HG02571 (cell line): ENCODE measurements at regions not wholly inside any gene's neighbourhood (a gene's known extent, or its start where the extent isn't known, plus 50 kb on each side); places are given as distances from the start of the nearest gene placed in this dataset.

Source experiments
- ATAC-seq: cut with Tn5 transposase; IDR thresholded peaks from one replicate; pipeline ENCODE4 v1.9.1; 2021; ENCODE audit warnings: mild to moderate bottlenecking, moderate library complexity; ENCODE audit not compliant: unreplicated experiment

DNA sequence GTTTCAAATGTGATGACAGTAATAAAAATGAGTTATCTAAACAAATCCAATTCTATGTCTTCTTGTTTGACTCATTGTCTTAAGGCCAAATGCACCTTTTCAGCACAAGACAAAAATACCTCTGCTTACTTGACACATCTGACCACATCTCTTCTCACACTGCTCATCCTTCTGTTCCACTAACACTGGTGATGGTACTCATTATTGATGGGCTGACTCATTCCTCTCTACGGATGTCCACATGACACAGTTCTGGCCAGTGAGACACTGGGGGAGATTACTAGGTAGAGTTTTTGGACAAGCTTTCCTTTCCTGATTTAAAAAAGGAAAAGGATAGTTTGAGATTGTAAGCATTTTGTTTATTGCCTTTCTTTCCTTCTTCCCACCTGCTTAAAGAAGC, 410.6 kb upstream of the THRB start:
- no peak for ATAC-seq

DNA sequence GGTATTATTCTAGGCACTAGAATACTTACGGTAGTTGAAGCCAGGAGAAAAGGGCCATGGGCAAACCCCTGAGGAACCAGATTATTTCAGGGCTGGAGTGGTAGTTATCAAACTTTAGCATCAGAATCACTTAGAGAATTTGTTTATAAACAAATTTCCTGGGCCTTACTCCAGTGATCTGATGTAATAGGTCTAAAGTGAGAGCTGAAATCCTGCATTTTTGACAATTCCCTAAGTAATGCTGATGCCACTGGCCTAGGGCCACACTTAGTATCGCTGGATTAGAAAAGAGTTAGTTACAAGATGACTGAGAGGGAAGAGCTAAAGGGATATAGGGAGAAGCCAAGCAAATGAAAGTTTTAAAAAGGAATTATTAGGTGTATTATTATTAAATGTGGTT, 412.5 kb upstream of the THRB start:
- no peak for ATAC-seq

DNA sequence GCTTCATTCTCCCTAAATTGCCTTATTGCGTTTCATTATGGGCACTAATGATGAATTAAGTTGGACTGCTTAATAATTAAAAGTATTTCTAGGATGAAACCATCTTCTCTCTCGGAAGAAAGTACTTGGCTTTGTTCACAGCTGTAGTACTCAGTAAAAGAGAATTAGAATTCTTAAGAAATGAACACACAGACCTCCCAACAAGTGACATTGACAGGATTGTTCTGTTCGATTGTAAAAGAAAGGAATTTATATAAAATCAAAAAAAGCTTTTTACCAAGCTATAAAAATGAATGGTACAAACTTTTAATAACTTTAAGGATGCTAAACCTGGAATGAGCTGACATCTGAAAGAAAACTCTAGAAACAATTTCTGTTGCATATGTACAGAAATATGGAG, 416.4 kb upstream of the THRB start:
- ATAC-seq: no peak

DNA sequence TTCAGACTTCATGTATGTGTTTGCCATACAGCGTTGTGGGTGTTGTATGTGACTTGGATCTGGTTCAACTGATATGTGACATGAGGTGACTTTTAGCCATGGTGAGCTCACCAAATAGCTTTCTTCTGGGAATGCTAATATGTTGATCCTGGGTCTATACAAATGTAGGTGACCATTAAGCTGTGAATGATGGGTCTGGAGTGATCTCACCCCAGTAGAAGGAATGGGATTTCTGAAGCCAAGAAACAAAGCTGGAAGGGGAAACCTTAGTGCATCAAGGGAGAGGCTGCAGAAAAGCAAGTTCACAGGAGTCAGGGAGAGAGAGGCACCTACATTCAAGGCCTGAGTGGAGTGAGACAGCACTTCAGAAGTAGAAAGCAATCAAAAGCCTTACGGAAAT, 421.0 kb upstream of the THRB start:
- ATAC-seq: no peak

DNA sequence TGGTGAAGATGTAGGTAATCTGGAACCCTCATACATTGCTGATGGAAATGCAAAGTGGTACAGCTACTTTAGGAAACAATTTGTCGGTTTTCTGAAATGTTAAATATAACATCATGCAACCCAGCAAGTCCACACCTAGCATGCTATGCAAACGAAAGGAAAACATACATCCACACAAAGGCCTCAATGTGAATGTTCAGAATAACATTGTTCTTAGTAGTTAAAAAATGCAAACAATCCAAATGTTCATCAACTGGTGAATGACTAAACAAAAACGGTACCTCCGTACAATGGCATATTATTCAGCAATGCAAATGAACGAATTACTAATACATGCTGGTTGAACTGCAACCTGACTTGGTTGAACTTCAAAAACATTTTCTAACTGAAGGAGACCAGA, 423.3 kb upstream of the THRB start:
- ATAC-seq: no peak

DNA sequence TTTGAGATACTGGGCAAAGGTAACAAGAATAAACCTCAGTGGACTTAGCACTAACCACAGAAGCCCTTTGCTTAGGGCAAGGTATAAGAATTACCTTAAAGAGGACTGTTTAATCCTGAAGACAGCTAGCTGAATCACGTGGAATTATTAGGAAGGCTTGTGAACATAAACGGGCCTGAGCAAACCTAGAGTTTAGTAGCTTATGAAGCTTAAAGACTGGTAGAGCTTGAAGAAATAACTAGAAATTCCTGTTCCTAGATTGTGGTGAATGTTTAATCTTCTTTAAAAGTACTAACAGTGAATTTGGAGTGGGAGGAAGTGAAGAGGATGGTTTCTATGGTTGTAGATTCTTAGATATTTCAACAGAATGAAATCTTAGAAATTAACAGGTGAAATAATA, 428.9 kb upstream of the THRB start:
- ATAC-seq: no peak

DNA sequence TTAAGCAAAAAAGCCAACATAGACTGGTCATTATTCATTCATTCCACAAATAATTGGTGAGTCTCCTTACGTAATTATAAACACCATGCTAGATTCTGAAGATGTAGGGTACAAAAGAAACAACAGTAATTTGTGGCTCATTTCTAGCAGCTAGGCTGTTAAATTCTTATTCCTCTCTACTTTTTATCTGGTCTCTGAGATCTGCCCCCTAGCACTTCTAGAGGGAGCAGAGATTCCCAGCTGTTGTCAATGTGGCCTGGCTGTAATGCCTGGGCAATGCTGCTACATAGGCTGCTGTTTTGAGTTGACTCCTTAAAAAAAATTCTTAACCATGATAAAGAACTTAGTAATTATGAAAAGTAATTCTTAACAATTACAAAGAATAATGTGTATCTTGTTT, 434.9 kb upstream of the THRB start:
- no peak for ATAC-seq

DNA sequence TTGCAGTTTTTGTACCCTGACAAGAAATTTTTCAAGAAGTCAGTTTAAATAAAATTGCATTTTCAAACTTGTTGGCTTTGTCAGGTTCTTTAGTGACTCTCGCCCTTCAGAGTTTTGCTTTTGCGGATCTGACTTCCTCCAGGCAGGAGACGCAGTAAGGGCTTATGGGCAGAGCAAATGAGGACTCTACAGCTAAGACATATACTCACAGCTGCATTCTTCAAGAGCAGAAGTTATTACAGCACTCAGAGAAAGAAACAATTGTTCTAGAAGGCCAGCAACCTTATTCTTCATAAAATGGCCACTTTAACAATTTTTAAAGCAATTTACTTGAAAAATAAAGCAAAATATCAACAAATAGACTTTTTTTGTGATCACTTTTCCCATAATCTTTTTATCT, 438.8 kb upstream of the THRB start:
- no peak for ATAC-seq

DNA sequence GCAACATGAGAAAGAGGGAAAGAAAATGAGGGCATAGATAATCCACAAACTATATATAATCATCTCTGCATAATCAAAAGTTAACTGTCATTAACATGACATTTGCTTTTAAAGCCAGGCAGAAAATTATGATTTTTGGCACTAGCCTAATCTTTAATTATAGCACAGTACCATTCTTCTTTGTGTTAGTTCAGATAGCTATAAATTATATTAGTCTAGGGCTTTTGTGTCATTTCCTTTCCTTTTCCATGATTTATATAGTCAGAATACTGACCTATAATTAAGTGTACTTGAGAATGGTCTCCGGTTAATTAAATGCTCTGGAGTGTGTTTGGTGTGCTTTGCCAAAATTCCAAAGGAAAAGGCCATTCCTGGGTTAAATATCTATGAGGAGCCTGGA, 441.9 kb upstream of the THRB start:
- ATAC-seq: no peak

DNA sequence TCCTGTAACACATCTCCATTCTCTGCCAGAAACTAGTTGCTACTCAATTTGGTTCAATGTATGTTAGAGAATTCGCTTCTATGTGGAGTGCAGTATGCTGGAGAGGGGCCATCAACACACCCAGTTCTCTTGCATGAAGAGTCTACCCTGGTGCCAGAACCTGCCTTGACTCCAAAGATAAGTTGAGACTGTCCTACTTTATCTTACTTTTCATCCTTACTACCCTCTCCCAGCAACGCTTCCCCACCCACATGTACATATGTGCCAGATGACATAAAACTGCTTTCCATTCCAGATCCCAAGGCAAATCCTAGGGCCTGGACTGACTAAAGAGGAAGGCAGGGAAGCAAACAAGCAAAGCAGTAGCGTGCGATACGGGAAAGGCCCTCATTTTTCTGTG, 442.6 kb upstream of the THRB start:
- ATAC-seq: no peak

DNA sequence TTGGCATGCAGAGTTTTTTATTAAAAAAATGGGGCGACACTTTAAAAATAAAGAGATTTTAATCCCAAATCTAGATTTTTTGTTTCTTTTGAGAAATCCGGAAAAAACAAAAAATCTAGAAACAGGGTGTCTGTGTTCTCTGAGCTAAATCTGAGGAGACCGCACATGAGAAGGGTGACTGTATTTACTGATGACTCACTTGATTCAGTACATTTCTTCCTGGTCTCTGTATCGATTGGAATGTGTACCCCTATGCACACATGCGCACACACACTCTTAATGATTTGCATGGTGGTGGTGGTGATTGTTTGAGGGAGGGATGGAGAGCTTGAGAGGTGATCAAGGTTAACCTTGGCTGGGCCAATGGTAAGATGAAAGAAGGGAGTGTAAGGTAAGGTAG, 443.1 kb upstream of the THRB start:
- no peak for ATAC-seq

DNA sequence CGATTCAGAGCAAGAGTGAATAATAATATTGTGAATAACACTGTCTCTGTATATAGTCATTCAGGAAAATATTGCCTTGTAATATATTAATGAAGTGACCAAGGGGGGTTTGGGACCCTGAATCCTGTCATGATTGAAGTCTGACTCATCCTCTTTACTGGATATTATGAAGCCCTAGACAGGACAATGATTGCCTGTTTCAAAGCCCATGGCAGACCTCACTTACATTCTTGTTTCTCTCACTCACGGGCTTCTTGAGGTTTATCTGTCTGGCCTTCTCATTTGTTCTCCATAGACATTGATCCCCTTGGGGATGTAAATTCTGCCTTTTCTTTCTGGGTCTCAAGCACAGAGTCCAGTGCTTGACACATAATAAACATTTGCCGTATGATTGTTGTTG, 449.3 kb upstream of the THRB start:
- no peak for ATAC-seq

DNA sequence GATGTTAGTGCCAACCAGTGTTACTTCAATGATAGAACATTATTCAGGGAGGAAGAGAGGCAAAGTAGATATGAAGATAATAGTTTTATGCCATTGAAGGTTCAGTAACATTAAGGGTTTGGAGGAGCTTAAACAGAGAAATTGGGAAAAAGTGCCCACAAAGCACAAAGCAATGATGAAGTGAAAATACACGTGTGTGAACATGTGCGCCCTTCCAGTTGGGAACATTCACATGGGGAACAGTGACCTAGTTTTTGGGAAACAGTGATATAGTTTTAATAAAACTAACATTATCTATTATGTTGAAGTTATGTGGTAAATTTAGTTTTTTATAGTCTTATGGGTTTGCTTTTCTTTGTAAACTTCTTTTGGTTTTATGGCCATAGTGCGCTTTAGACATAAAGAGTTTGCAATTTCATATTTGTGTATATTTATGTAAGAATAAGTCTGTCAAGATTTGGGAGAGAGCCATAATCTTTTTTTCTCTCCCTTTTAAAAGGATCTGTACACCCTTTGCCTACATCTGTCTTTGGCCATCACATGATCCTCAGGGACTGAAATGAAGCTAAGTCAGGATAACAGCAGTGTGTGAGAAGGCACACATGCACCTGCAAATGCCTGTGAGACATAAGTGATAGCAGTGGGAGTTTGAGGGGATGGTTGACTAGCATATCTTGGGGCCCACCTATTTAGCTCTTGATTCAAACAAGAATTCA, 450.3 kb upstream of the THRB start:
- ATAC-seq: no peak

DNA sequence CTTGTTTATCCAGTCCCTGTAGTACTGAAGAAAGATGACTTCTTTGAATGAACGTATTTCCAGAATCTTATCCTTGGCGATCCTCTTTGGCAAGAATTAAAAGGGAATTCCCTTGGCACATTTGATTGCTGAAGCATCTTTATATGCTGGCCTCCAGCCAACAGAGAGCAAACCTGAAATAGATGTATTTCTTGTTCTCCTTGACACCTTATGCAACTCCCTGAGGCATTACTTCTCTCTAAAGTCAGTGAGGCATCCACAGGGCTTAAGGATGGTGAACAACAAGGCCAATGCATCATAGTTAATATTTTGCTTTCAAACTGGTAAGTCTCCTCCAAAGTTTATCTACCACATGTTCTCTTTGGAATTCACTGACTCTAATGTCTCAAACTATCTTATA, 450.9 kb upstream of the THRB start:
- no peak for ATAC-seq

DNA sequence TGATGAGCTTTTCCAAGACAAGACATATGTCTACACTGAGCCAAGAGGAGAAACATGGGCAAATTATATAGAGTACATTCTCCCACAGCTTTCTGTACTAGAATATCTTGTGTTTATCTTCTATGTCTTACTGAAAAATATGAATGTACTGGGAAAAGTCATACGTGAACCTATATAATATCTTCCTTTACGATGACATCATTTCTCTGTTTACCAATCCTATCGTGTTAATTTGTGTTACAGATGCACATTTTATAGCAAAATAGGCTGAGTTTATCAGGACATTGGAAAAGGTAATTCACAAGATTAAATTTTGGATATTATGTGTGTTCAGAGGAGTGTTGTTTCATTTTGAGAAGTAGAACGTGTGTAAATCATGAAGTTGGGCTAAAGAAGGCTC, 452.5 kb upstream of the THRB start:
- no peak for ATAC-seq

DNA sequence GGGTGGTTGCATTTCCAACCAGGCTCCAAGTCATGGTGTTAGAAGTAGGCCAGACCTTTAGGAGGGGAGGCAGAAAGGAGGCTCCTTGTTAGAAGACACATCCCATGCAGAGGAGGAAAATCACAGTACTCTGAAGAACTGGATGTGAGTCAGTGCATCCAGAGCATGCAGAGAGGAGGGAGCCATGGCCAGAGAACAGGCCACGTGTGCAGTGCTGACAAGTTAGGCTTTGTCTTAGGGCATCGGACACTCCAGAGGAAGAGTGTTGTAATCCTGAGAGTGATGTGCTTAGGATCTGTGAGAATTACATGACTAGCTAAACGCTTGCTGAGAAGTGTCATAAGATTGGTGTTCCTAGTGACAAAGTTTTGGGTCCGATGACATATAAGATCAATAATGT, 456.5 kb upstream of the THRB start:
- no peak for ATAC-seq

DNA sequence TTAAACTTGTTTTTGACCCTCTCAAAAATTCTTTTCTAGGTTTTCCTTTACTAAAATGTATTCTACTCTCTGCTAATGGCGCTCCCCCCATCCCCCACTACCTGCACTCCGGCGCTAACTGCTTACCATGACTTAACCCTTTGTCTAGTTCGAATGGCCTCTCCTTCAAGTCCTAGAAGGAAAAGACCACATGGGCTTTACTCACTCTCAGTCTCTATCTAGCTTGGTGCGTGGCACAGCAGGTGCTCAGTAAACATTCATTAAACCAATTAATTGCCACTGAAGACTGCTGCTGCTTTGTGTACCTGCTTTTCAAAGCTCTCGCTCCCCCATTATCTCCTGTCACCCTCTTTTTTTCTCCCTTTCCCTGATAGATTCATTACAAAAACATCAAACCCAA, 457.7 kb upstream of the THRB start:
- ATAC-seq: no peak

DNA sequence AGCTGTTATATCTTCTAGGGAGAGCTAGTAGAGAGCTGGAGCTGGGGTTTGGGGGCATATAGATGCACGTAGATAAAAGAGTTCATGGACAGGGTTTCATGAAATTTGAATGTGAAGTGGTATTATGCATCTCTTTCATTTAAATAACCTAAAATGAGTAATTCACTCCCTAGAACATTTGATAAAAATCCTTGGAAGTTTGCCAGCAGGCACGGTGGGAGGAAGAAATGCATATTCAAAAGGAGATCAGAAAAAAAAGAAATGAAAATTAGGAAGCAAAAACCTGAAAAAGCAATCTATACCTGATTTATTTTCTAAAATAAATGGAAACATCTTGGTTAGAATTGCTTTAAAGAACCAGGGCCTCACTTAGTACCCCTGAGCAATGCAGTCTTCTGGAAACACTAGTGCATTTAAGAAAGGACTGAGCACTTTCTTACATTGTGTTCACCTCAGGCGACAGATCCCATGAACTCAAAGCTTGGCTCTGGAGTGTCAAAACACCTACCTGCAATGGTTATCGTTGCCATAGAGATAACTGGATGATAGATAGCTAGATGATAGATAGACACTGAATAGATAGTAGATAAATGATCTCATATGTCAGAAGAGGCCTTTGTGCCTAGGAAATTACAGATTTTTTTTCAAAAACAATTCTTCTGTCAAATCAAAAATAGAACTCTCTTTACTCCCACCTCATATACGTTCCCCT, 458.6 kb upstream of the THRB start:
- no peak for ATAC-seq

DNA sequence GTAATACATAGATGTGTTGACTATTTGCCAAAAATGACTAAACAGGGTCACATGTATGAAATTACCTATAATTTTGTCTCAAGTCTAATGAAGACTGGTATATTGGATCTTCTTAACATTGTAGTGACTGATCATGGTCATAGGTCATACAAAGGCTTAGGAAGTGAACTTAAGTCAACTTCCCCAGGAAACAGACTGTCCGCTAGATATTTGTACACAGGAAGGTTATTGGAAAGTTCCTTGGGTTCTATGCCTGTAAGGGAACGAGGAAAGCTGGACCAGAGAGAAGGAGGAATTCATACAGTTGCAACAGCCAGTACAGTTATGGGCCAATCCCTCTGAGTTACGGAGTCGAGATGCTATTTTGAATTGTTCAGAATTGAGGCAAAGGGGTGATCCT, 462.0 kb upstream of the THRB start:
- ATAC-seq: no peak

DNA sequence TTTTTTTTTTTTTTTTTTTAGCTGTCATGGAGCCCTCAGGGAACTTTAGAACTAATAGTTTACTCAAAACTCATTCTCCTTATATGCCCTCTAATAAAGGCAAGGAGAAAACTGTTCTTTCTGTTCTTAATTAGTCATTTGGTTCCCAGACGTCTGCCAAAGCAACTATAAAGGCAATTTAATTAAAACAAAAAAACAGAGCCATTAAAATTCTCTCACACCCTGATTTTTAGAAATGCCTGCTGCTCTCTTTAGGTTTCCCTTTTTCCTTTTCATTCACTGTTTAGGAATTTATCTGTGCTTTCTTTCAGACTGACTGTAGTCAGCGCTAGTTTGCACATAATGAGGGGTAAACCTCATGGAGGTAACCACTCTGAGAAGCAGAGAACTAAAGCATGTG, 463.6 kb upstream of the THRB start:
- ATAC-seq: no peak

DNA sequence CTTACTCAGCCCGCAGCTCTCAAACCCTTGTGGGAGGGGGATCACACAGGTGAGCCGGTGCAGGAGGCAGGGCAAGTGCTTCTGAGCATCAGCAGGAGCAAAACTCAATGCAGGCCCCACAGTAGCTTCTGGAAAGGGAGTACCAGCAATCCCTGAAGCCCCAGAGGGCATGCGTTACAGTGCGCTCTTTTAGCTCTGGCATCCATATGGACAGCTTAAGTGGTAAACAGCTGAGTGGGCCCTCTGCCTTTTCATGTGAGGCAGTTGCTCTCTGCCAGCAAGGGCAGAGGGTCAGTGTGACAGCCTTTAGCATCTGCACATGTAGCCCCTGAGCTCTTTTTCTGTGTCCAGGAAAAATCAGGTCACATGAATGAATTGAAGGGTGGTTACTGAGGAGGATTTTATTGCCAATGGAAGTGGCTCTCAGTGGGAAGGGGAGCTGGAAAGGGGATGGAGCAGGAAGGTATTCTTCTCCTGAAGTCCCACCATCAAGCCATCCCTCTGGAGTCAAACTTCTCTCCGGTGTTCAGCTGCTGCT, 464.3 kb upstream of the THRB start:
- no peak for ATAC-seq

DNA sequence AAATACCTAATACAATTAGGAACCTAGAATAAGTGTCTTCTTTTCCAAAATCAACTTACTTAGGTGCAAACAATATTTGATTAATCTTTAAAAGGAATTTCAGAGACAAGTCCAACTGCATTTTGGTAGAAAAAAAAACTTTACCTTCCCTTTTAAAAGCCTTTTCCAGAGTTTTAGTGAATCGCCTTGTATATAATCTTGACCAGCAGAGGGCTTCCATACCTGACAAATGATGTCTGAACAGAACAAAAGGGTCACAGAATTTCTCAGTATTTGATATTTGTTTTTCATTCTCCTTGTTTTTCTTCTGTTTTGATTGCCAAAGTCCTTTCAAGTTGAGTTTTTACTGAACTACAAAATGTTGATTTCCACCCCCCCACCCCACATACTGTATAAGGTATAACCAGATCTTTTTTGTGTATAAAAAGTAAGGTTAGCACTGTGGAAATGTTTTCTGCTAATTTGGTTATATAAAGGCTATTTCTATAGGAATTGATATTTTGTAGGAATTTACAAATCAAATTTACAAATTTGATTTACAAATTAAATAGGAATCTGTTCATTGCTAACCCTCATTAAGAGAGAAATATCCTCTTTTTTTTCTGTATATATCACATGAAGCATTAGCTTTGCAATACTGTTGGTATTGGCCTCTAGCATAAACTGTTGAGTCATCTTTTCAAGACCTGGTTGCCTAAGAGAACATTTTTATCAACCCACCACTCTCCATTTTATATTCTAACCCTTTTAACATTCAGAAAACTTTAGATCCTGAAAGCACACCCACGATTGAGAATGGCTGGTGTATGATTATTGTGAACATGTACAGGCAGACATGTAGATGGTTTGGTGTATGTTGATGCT, 464.1 kb upstream of the RARB start:
- no peak for ATAC-seq
